HG02623 (cell line): ENCODE measurements at regions not wholly inside any gene's neighbourhood (a gene's known extent, or its start where the extent isn't known, plus 50 kb on each side); places are given as distances from the start of the nearest gene placed in this dataset.
"Not testable (repeated sequence)": the region's sequence is repeated elsewhere in the genome, so short reads cannot be mapped to it uniquely, and the experiment has no call there.

Experiments
- ATAC-seq: cut with Tn5 transposase; IDR thresholded peaks from one replicate; pipeline ENCODE4 v1.9.1; 2021; ENCODE audit warnings: moderate library complexity; ENCODE audit not compliant: unreplicated experiment

GRCh38 chr4:53959343-53960120 lies 104.9 kb downstream of the CHIC2 start:
- ATAC-seq = no peak

- ATAC-seq = no peak
Observed at GRCh38 chr4:53956454-53956853, 108.0 kb downstream of the CHIC2 start.

GRCh38 chr4:53956053-53956452 lies 108.4 kb downstream of the CHIC2 start:
- ATAC-seq = no peak

- no peak for ATAC-seq
Observed at GRCh38 chr4:53951414-53951813, 113.0 kb downstream of the CHIC2 start.

GRCh38 chr4:53943345-53944085 lies 120.9 kb downstream of the CHIC2 start:
- no peak for ATAC-seq

GRCh38 chr4:53942712-53943111 lies 121.7 kb downstream of the CHIC2 start:
- ATAC-seq = no peak

- no peak for ATAC-seq
Observed at GRCh38 chr4:53941331-53941730, 123.1 kb downstream of the CHIC2 start.

GRCh38 chr4:53939892-53940291 lies 124.5 kb downstream of the CHIC2 start:
- ATAC-seq = not testable (repeated sequence)

GRCh38 chr4:53937918-53938317 lies 126.5 kb downstream of the CHIC2 start:
- ATAC-seq = no peak

GRCh38 chr4:53937327-53937726 lies 127.1 kb downstream of the CHIC2 start:
- ATAC-seq = no peak

- no peak for ATAC-seq
Observed at GRCh38 chr4:53935780-53936179, 128.6 kb downstream of the CHIC2 start.

- no peak for ATAC-seq
Observed at GRCh38 chr4:53932796-53933610, 131.4 kb downstream of the CHIC2 start.

- no peak for ATAC-seq
Observed at GRCh38 chr4:53931461-53931961, 132.9 kb downstream of the CHIC2 start.

- ATAC-seq = no peak
Observed at GRCh38 chr4:53929955-53930798, 134.2 kb downstream of the CHIC2 start.

- ATAC-seq = no peak
Observed at GRCh38 chr4:53929311-53929710, 135.1 kb downstream of the CHIC2 start.

- no peak for ATAC-seq
Observed at GRCh38 chr4:53928825-53929224, 135.6 kb downstream of the CHIC2 start.

GRCh38 chr4:53925050-53925605 lies 139.3 kb downstream of the CHIC2 start:
- ATAC-seq = no peak

GRCh38 chr4:53924333-53925049 lies 139.9 kb downstream of the CHIC2 start:
- no peak for ATAC-seq

- no peak for ATAC-seq
Observed at GRCh38 chr4:53923921-53924320, 140.5 kb downstream of the CHIC2 start.
